ENCODE measurements at regions not wholly inside any gene's neighbourhood (a gene's known extent, or its start where the extent isn't known, plus 50 kb on each side); places are given as distances from the start of the nearest gene placed in this dataset.
"Not testable (repeated sequence)": the region's sequence is repeated elsewhere in the genome, so short reads cannot be mapped to it uniquely, and the experiment has no call there.

GRCh38 chr1:187991944-187992343, 1163.2 kb downstream of the PLA2G4A start:
- no peak for DNase-seq

GRCh38 chr1:187996780-187997179, 1168.0 kb downstream of the PLA2G4A start:
- DNase-seq, result no peak

- no peak for DNase-seq
These were observed 1171.2 kb downstream of the PLA2G4A start for GRCh38 chr1:187999973-188000372.

- not testable (repeated sequence) for DNase-seq
These were observed 1174.9 kb downstream of the PLA2G4A start for GRCh38 chr1:188003687-188004086.

- DNase-seq, result no peak
These were observed 1176.1 kb downstream of the PLA2G4A start for GRCh38 chr1:188004849-188005248.

GRCh38 chr1:188006354-188006753, 1177.6 kb downstream of the PLA2G4A start:
- no peak for DNase-seq

GRCh38 chr1:188013222-188013849, 1184.6 kb downstream of the PLA2G4A start:
- not testable (repeated sequence) for DNase-seq

- no peak for DNase-seq
These were observed 1189.2 kb downstream of the PLA2G4A start for GRCh38 chr1:188017921-188018320.

- DNase-seq, result no peak
These were observed 1193.9 kb downstream of the PLA2G4A start for GRCh38 chr1:188022661-188023060.

- DNase-seq, result no peak
These were observed 1194.5 kb downstream of the PLA2G4A start for GRCh38 chr1:188023206-188023605.

- no peak for DNase-seq
These were observed 1198.9 kb downstream of the PLA2G4A start for GRCh38 chr1:188027613-188028012.

- DNase-seq, result not testable (repeated sequence)
These were observed 1208.8 kb downstream of the PLA2G4A start for GRCh38 chr1:188037572-188037971.

GRCh38 chr1:188043536-188044245, 1214.9 kb downstream of the PLA2G4A start:
- no peak for DNase-seq

GRCh38 chr1:188050250-188050649, 1221.5 kb downstream of the PLA2G4A start:
- no peak for DNase-seq

- no peak for DNase-seq
These were observed 1227.3 kb downstream of the PLA2G4A start for GRCh38 chr1:188056011-188056410.

- DNase-seq, result no peak
These were observed 1230.1 kb downstream of the PLA2G4A start for GRCh38 chr1:188058801-188059200.

- DNase-seq, result no peak
These were observed 1233.1 kb downstream of the PLA2G4A start for GRCh38 chr1:188061881-188062280.

GRCh38 chr1:188062456-188062855, 1233.7 kb downstream of the PLA2G4A start:
- DNase-seq, result no peak

- no peak for DNase-seq
These were observed 1237.2 kb downstream of the PLA2G4A start for GRCh38 chr1:188065917-188066316.

GRCh38 chr1:188070848-188071247, 1242.1 kb downstream of the PLA2G4A start:
- no peak for DNase-seq

- DNase-seq, result no peak
These were observed 1260.3 kb downstream of the PLA2G4A start for GRCh38 chr1:188089015-188089414.

GRCh38 chr1:188089461-188089860, 1260.7 kb downstream of the PLA2G4A start:
- DNase-seq, result no peak

- no peak for DNase-seq
These were observed 1267.8 kb downstream of the PLA2G4A start for GRCh38 chr1:188096521-188096920.

- DNase-seq, result no peak
These were observed 1288.7 kb downstream of the PLA2G4A start for GRCh38 chr1:188117436-188117835.

- no peak for DNase-seq
These were observed 1293.9 kb downstream of the PLA2G4A start for GRCh38 chr1:188122646-188123045.

All from CD4-positive, alpha-beta T cell treated with Interleukin-17A for 4 hours (primary cell).